Liver (tissue), 8 donors: ENCODE measurements at regions not wholly inside any gene's neighbourhood (a gene's known extent, or its start where the extent isn't known, plus 50 kb on each side); places are given as distances from the start of the nearest gene placed in this dataset.

ENCODE experiments used
- DNase-seq: peaks from one replicate; pipeline ENCODE4 v3.0.0-alpha.2; 2017; ENCODE audit warnings: low spot score
- H3K27ac ChIP-seq, 2 donors: one replicate each; pipeline ENCODE4 v1.7.0; 2013; ENCODE audit warnings: inconsistent platforms in 2 of 2, low read length in 2 of 2, control low read depth in 1 of 2, low read depth in 1 of 2, mild to moderate bottlenecking in 1 of 2
- H3K27me3 ChIP-seq, 4 donors: one replicate each; pipeline versions ENCODE4 v1.6.1 to v1.7.0; 2013; ENCODE audit warnings: low read length in 3 of 4, inconsistent platforms in 1 of 4, mild to moderate bottlenecking in 1 of 4, moderate library complexity in 1 of 4; ENCODE audit not compliant: control insufficient read depth in 4 of 4, insufficient read depth in 4 of 4
- H3K36me3 ChIP-seq, 4 donors: one replicate each; pipeline versions ENCODE4 v1.6.1 to v1.7.0; 2013; ENCODE audit warnings: low read length in 3 of 4, mild to moderate bottlenecking in 3 of 4, low read depth in 1 of 4, moderate library complexity in 1 of 4; ENCODE audit not compliant: control insufficient read depth in 4 of 4, insufficient read depth in 3 of 4
- H3K4me1 ChIP-seq, 4 donors: one replicate each; pipeline versions ENCODE4 v1.6.1 to v1.7.0; 2013; ENCODE audit warnings: low read length in 3 of 4, mild to moderate bottlenecking in 3 of 4, moderate library complexity in 1 of 4; ENCODE audit not compliant: control insufficient read depth in 4 of 4, insufficient read depth in 4 of 4
- H3K4me3 ChIP-seq, 3 donors: one replicate each; pipeline versions ENCODE4 v1.6.1 to v1.7.0; 2013; ENCODE audit warnings: low read length in 3 of 3, control low read depth in 1 of 3, low read depth in 1 of 3, mild to moderate bottlenecking in 1 of 3
- H3K9ac ChIP-seq, 2 donors: one replicate each; pipeline ENCODE4 v1.7.0; 2013; ENCODE audit warnings: low read length in 2 of 2, mild to moderate bottlenecking in 2 of 2, moderate library complexity in 2 of 2, control low read depth in 1 of 2, low read depth in 1 of 2
- H3K9me3 ChIP-seq, 4 donors: one replicate each; pipeline versions ENCODE4 v1.6.1 to v1.7.0; 2013; ENCODE audit warnings: low read length in 3 of 4; ENCODE audit not compliant: control insufficient read depth in 4 of 4
- EGR1 ChIP-seq, 2 donors: IDR thresholded peaks; 2 replicates each; pipeline ENCODE4 v1.6.1; 2016 to 2018; ENCODE audit warnings: antibody characterized with exemption in 2 of 2, low read depth in 2 of 2
- FOXA1 ChIP-seq: IDR thresholded peaks from 2 replicates; pipeline ENCODE4 v1.6.1; 2016; ENCODE audit warnings: antibody characterized with exemption
- FOXA2 ChIP-seq: IDR thresholded peaks from 2 replicates; pipeline ENCODE4 v1.6.1; 2016; ENCODE audit warnings: antibody characterized with exemption
- GABPA ChIP-seq, 2 donors: IDR thresholded peaks in 1 of 2; conservative IDR thresholded peaks in 1 of 2; 2 replicates each; pipeline ENCODE4 v1.6.1; 2016; ENCODE audit warnings: antibody characterized with exemption in 2 of 2, mild to moderate bottlenecking in 1 of 2, moderate library complexity in 1 of 2
- HNF4A ChIP-seq, 2 donors: conservative IDR thresholded peaks; 2 replicates each; pipeline ENCODE4 v1.6.1; 2016; ENCODE audit warnings: antibody characterized with exemption in 2 of 2, mild to moderate bottlenecking in 2 of 2
- HNF4G ChIP-seq: IDR thresholded peaks from 2 replicates; pipeline ENCODE4 v1.6.1; 2016; ENCODE audit warnings: antibody characterized with exemption
- JUND ChIP-seq, 2 donors: IDR thresholded peaks; 2 replicates each; pipeline ENCODE4 v1.6.1; 2016; ENCODE audit warnings: antibody characterized with exemption in 2 of 2
- NR2F2 ChIP-seq: IDR thresholded peaks from 2 replicates; pipeline ENCODE4 v1.6.1; 2016; ENCODE audit warnings: antibody characterized with exemption
- RAD21 ChIP-seq, 2 donors: IDR thresholded peaks; 2 replicates each; pipeline ENCODE4 v1.6.1; 2016; ENCODE audit warnings: antibody characterized with exemption in 2 of 2, mild to moderate bottlenecking in 2 of 2
- RXRA ChIP-seq, 2 donors: IDR thresholded peaks; 2 replicates each; pipeline ENCODE4 v1.6.1; 2017 to 2018; ENCODE audit warnings: antibody characterized with exemption in 2 of 2, mild to moderate bottlenecking in 1 of 2
- SP1 ChIP-seq: IDR thresholded peaks from 2 replicates; pipeline ENCODE4 v1.6.1; 2018; ENCODE audit warnings: antibody characterized with exemption, mild to moderate bottlenecking
- TAF1 ChIP-seq: conservative IDR thresholded peaks from 2 replicates; pipeline ENCODE4 v1.6.1; 2016; ENCODE audit warnings: antibody characterized with exemption, mild to moderate bottlenecking
- YY1 ChIP-seq: IDR thresholded peaks from 2 replicates; pipeline ENCODE4 v1.6.1; 2016; ENCODE audit warnings: antibody characterized with exemption, mild to moderate bottlenecking
- WGBS: extraction: QIAGEN DNeasy Blood & Tissue Kit; methylation state at CpG from one replicate; pipeline ENCODE4 v1.1.7; 2013; 5-methylcytosine and 5-hydroxymethylcytosine counted together
- TF ChIP-seq, protein P1 (sequence below): IDR thresholded peaks from 2 replicates; pipeline ENCODE4 v1.6.1; 2016; ENCODE audit warnings: antibody characterized with exemption, mild to moderate bottlenecking
- TF ChIP-seq, protein P2 (sequence below): IDR thresholded peaks from 2 replicates; pipeline ENCODE4 v1.6.1; 2016; ENCODE audit warnings: antibody characterized with exemption
- TF ChIP-seq, protein P3 (sequence below): IDR thresholded peaks from 2 replicates; pipeline ENCODE4 v1.6.1; 2016; ENCODE audit warnings: antibody characterized with exemption
- TF ChIP-seq, protein P4 (sequence below): IDR thresholded peaks from 2 replicates; pipeline ENCODE4 v1.6.1; 2016; ENCODE audit warnings: antibody characterized with exemption
- TF ChIP-seq, protein P5 (sequence below): fragments of 150-350 bp; IDR thresholded peaks from 2 replicates; pipeline ENCODE4 v1.5.1; 2017; ENCODE audit warnings: improper control_type of control experiment, low read depth, low read length; ENCODE audit not compliant: missing input control
- donor health status: healthy.
- donor health status: healthy.
- donor health status: healthy.
- donor health status: healthy.
- donor health status: healthy.

DNA sequence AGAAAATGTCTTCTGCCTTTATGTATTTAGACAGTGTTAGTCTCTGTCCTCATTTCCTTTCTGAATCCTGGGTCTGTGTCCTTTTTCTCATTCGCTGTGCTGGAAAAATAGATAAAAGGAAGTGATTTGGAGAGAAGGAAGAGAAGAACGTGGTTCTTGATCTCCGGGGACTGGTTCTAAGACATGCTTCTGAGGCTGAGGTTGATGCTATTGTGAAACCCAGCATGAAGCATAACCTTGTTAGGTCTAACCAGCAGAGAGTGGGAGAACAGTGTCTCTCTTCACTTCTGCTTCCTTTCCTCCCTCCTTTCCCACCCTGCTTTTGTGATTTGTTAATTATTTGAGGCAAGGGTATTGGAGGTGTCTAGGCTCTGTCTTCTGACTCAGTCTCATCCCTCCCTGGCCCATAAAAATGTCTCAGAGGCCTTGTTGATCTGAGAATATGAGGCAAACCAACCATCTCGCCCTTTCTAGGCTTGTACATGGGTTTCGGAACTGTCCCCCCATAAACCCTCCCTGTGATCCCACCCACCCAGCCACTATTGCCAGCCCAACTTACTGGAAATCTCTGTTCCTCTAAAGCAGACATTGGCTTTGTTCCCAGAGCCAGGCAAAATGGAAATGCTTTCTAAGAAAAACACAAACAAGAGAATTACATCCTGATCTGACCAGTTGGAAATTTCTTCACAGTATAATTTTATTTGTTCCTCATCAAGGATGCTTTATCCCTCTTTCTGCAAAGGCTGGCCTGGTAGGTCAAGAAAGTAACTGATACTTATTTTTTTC, 360.6 kb upstream of the TNP1 start:
- H3K27me3 ChIP-seq: peaks cover 0 to 5% (median 0%) of the 10 kb centered on the region in 4 donors
- WGBS: 82% methylated on average over 5 of the region's 5 CpGs
- no peaks in the 10 kb centered on the region for H3K4me1 ChIP-seq
- H3K27ac ChIP-seq: no peak overlapping the region
- H3K36me3 ChIP-seq: no peaks in the 10 kb centered on the region
- H3K9me3 ChIP-seq: no peaks in the 10 kb centered on the region
- no peak for DNase-seq
- no peak for TF ChIP-seq GABPA (IDR thresholded peaks at IDR 0.05 in 1 of 2, conservative IDR thresholded peaks at IDR 0.05 in 1 of 2)
- no peak for TF ChIP-seq HNF4A (conservative IDR thresholded peaks at IDR 0.05)
- TF ChIP-seq, protein P1, sequence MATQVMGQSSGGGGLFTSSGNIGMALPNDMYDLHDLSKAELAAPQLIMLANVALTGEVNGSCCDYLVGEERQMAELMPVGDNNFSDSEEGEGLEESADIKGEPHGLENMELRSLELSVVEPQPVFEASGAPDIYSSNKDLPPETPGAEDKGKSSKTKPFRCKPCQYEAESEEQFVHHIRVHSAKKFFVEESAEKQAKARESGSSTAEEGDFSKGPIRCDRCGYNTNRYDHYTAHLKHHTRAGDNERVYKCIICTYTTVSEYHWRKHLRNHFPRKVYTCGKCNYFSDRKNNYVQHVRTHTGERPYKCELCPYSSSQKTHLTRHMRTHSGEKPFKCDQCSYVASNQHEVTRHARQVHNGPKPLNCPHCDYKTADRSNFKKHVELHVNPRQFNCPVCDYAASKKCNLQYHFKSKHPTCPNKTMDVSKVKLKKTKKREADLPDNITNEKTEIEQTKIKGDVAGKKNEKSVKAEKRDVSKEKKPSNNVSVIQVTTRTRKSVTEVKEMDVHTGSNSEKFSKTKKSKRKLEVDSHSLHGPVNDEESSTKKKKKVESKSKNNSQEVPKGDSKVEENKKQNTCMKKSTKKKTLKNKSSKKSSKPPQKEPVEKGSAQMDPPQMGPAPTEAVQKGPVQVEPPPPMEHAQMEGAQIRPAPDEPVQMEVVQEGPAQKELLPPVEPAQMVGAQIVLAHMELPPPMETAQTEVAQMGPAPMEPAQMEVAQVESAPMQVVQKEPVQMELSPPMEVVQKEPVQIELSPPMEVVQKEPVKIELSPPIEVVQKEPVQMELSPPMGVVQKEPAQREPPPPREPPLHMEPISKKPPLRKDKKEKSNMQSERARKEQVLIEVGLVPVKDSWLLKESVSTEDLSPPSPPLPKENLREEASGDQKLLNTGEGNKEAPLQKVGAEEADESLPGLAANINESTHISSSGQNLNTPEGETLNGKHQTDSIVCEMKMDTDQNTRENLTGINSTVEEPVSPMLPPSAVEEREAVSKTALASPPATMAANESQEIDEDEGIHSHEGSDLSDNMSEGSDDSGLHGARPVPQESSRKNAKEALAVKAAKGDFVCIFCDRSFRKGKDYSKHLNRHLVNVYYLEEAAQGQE: no peak
- TF ChIP-seq HNF4G: no peak
- no peak for TF ChIP-seq RAD21 (IDR thresholded peaks at IDR 0.05)
- TF ChIP-seq, protein P2, sequence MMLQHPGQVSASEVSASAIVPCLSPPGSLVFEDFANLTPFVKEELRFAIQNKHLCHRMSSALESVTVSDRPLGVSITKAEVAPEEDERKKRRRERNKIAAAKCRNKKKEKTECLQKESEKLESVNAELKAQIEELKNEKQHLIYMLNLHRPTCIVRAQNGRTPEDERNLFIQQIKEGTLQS: no peak
- no peak for TF ChIP-seq FOXA1
- TF ChIP-seq, protein P3, sequence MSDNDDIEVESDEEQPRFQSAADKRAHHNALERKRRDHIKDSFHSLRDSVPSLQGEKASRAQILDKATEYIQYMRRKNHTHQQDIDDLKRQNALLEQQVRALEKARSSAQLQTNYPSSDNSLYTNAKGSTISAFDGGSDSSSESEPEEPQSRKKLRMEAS: no peak
- no peak for TF ChIP-seq YY1
- TF ChIP-seq EGR1 (IDR thresholded peaks at IDR 0.05; ENCODE audit: low read depth in 2 of 2): no peak
- no peak for TF ChIP-seq JUND (IDR thresholded peaks at IDR 0.05)
- TF ChIP-seq SP1: no peak
- TF ChIP-seq, protein P4, sequence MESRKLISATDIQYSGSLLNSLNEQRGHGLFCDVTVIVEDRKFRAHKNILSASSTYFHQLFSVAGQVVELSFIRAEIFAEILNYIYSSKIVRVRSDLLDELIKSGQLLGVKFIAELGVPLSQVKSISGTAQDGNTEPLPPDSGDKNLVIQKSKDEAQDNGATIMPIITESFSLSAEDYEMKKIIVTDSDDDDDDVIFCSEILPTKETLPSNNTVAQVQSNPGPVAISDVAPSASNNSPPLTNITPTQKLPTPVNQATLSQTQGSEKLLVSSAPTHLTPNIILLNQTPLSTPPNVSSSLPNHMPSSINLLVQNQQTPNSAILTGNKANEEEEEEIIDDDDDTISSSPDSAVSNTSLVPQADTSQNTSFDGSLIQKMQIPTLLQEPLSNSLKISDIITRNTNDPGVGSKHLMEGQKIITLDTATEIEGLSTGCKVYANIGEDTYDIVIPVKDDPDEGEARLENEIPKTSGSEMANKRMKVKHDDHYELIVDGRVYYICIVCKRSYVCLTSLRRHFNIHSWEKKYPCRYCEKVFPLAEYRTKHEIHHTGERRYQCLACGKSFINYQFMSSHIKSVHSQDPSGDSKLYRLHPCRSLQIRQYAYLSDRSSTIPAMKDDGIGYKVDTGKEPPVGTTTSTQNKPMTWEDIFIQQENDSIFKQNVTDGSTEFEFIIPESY: no peak
- TF ChIP-seq RXRA (IDR thresholded peaks at IDR 0.05): no peak
- no peak for TF ChIP-seq FOXA2
- TF ChIP-seq NR2F2: no peak
- TF ChIP-seq, protein P5, sequence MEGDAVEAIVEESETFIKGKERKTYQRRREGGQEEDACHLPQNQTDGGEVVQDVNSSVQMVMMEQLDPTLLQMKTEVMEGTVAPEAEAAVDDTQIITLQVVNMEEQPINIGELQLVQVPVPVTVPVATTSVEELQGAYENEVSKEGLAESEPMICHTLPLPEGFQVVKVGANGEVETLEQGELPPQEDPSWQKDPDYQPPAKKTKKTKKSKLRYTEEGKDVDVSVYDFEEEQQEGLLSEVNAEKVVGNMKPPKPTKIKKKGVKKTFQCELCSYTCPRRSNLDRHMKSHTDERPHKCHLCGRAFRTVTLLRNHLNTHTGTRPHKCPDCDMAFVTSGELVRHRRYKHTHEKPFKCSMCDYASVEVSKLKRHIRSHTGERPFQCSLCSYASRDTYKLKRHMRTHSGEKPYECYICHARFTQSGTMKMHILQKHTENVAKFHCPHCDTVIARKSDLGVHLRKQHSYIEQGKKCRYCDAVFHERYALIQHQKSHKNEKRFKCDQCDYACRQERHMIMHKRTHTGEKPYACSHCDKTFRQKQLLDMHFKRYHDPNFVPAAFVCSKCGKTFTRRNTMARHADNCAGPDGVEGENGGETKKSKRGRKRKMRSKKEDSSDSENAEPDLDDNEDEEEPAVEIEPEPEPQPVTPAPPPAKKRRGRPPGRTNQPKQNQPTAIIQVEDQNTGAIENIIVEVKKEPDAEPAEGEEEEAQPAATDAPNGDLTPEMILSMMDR: no peak
- no peak for TF ChIP-seq TAF1
- no peak overlapping the region for H3K4me3 ChIP-seq
- H3K9ac ChIP-seq: no peak overlapping the region
